NCI-H2081 (cell line): ENCODE measurements at regions not wholly inside any gene's neighbourhood (a gene's known extent, or its start where the extent isn't known, plus 50 kb on each side); places are given as distances from the start of the nearest gene placed in this dataset.
A peak's percentile ranks its signal among the peaks of the same experiment; 100 is the strongest.

Experiments
- DNase-seq, 2 experiments: peaks; one replicate each; lab custom pipeline; 2025; lab: John Stamatoyannopoulos, UW

DNA sequence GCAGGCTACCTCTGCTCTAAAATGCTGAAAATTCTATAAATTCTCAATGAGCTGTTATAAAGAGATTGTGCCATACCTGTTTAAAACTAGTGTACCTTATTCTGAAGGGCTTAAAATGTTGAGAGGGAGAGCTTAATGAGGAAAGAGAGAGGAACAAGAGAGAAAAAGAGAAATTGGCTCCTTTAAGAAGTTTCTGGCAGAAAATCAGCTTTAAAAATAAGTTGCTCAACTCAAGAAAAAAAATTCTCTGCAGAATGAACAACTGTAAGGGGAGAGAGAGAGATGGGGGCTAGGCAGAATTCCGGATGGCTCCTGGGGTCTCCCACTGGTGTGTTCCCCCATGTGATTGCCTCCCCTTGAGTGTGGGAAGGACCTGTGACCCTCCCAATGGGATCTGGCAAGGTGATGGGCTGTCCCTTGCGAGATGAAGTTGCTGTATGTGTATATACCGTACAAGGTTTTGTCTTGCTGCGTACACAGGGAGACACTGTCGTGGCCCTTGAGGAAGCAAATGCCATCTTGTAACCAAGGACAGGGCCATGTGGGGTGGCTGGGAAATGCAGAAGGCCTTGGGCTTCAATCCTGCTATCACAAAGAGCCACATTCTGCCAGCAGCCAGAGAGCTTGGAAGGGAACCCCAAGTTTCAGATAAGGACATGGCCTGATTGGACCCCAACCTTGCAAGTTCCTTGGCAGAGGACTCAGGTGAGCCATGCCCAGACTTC is 64.3 kb upstream of the S1PR3 start:
- no peak for DNase-seq

- DNase-seq = no peak
Observed at GRCh38 chr9:88927510-88927909, 63.8 kb upstream of the S1PR3 start.

DNA sequence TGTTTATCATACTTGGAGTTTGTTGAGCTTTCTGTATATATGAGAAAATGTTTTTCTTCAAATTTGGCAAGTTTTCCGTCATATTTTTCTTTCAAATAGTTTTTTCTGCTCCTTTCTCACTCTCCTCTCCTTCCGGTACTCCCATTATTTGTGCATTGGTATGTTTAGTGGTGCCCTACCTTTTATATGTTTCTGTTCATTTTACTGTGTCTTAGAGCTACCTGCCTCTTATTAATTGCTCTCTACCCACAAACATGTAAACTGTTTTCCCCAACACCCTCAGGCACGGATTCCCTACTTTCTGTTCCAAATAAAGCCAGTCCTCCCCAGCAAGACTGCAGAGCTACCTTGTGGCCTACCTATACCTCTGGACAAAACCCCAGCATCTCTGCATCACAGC is 60.6 kb upstream of the S1PR3 start:
- DNase-seq = no peak

GRCh38 chr9:88932766-88933165 is 58.5 kb upstream of the S1PR3 start:
- DNase-seq = peak; percentile 39 to 40

DNA sequence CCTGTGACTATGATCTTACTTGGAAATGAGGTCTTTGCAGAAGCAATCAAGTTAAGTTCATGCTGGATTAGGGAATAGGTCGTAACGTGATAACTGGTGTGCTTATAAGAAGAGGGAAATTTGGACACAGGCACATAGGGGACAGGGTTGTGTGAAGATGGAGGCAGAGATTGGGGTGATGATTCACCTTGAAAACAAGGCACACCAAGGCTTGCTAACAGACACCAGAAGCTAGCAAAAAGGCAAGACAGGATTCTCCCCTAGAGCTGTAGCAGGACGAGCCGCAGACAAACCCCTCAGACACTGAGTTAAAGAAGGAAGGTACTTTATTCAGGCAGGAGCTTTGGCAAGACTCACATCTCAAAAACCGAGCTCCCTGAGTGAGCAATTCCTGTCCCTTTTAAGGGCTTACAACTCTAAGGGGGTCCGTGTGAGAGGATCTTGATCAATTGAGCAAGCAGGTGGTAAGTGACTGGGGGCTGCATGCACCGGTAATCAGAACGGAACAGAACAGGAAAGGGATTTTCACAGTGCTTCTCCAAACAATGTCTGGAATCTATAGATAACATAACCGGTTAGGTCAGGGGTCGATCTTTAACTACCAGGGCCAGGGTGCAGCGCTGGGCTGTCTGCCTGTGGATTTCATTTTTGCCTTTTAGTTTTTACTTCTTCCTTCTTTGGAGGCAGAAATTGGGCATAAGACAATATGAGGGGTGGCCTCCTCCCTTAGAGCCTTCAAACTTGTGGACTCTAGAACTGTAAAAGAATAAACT is 57.5 kb upstream of the S1PR3 start:
- no peak for DNase-seq

- no peak for DNase-seq
Observed at GRCh38 chr9:88934876-88935535, 56.3 kb upstream of the S1PR3 start.

DNA sequence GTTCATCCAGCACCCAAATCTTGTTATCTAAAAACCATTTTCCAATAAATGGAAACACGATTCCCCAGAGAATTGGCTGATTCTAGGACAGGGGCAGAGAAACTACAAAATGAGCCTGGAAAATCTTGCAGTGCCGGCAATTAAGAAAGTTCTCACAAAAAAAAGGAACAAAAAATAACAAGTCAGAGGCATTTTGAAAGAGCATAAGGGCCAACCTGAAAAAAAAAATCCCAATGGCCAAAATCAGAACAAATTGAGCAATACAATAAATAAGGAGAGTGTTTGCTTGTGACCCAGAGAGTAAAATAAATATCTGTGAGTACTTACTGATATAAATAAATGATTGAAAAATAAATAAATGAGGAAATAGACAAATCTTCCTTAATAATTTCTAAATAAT is 55.1 kb upstream of the S1PR3 start:
- DNase-seq = no peak

GRCh38 chr9:88936668-88937067 is 54.6 kb upstream of the S1PR3 start:
- DNase-seq = no peak

- no peak for DNase-seq
Observed at GRCh38 chr9:88937248-88937647, 54.0 kb upstream of the S1PR3 start.

DNA sequence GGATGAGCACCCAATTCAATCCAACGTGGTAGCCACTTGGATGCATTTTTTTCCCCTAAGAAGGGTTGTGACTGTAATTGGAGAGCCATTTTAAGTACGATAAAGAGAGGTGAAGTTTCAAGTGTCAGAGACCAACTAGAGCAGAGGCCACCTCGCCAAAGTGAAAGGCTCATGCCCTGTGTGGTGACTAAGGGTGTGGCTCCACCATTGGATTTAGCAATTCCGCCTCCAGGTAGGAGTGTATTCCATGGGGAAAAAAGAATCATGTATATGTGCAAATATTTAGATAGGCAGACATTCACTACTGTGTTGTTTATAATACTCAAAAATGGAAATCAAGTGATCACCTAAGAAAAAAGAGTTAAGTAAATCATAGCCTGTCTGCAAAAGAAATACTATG is 53.1 kb upstream of the S1PR3 start:
- no peak for DNase-seq
